Body of pancreas (tissue), 4 donors: ENCODE measurements at regions not wholly inside any gene's neighbourhood (a gene's known extent, or its start where the extent isn't known, plus 50 kb on each side); places are given as distances from the start of the nearest gene placed in this dataset.

Source experiments
- CTCF ChIP-seq, 7 experiments: fragments of 450-650 bp in 4 of 7; fragments of 200-600 bp in 3 of 7; sonication (generic) in 3 of 7; IDR thresholded peaks; one replicate each; pipeline ENCODE4 v1.5.1; 2016 to 2019; ENCODE audit warnings: antibody characterized with exemption in 7 of 7
- POLR2A ChIP-seq, 3 donors: fragments of 450-650 bp; IDR thresholded peaks; one replicate each; pipeline ENCODE4 v1.6.1; 2016; ENCODE audit warnings: antibody characterized with exemption in 3 of 3, mild to moderate bottlenecking in 2 of 3

- TF ChIP-seq POLR2A (IDR thresholded peaks at IDR 0.05) = no peak
- TF ChIP-seq CTCF (IDR thresholded peaks at IDR 0.05) = no peak
Measured at GRCh38 chr5:172575816-172576545, 65.1 kb upstream of the NEURL1B start.
